Karpas-422 (cell line): ENCODE measurements at regions not wholly inside any gene's neighbourhood (a gene's known extent, or its start where the extent isn't known, plus 50 kb on each side); places are given as distances from the start of the nearest gene placed in this dataset.

Source experiments
- DNase-seq: peaks from one replicate; pipeline ENCODE4 v3.0.0-alpha.2; 2015
- H2AFZ ChIP-seq: fragments of 200-600 bp; sonication (generic); 2 replicates; pipeline ENCODE4 v1.6.1; 2014; ENCODE audit warnings: antibody characterized with exemption, low read length, mixed read lengths
- H3K27ac ChIP-seq: fragments of 200-600 bp; sonication (generic); 2 replicates; pipeline ENCODE4 v1.5.1; 2014; ENCODE audit warnings: mild to moderate bottlenecking, low read length, moderate library complexity
- H3K27me3 ChIP-seq: fragments of 200-600 bp; sonication (generic); 2 replicates; pipeline ENCODE4 v1.6.1; 2014; ENCODE audit warnings: low read length, mixed read lengths
- H3K36me3 ChIP-seq: fragments of 200-600 bp; sonication (generic); 2 replicates; pipeline ENCODE4 v1.6.1; 2014; ENCODE audit warnings: low read length, mixed read lengths; ENCODE audit not compliant: insufficient read depth
- H3K4me1 ChIP-seq: fragments of 200-600 bp; sonication (generic); 2 replicates; pipeline ENCODE4 v1.6.1; 2014; ENCODE audit warnings: mild to moderate bottlenecking, low read length, mixed read lengths
- H3K4me2 ChIP-seq: fragments of 200-600 bp; sonication (generic); 2 replicates; pipeline ENCODE4 v1.6.1; 2014; ENCODE audit warnings: low read length, low read depth, mild to moderate bottlenecking; ENCODE audit not compliant: poor library complexity, severe bottlenecking
- H3K4me3 ChIP-seq: fragments of 200-600 bp; sonication (generic); 2 replicates; pipeline ENCODE4 v1.5.1; 2014; ENCODE audit warnings: mild to moderate bottlenecking, antibody characterized with exemption, low read length, mixed read lengths
- H3K79me2 ChIP-seq: fragments of 200-600 bp; sonication (generic); 2 replicates; pipeline ENCODE4 v1.6.1; 2014; ENCODE audit warnings: mild to moderate bottlenecking, low read length, mixed read lengths
- H3K9ac ChIP-seq: fragments of 200-600 bp; sonication (generic); 2 replicates; pipeline ENCODE4 v1.6.0; 2014; ENCODE audit warnings: low read length
- H3K9me2 ChIP-seq: fragments of 200-600 bp; sonication (generic), shearing (Covaris generic); replicated peaks from 2 replicates; pipeline ENCODE4 v1.6.0; 2014; ENCODE audit warnings: mild to moderate bottlenecking, low read length, moderate library complexity; ENCODE audit not compliant: insufficient read depth
- H3K9me3 ChIP-seq: fragments of 300-700, 200-600 bp; sonication (generic); 2 replicates; pipeline ENCODE4 v1.6.1; 2014; ENCODE audit warnings: low read length, mixed read lengths
- H4K20me1 ChIP-seq: fragments of 200-600 bp; sonication (generic); 2 replicates; pipeline ENCODE4 v1.6.1; 2014; ENCODE audit warnings: mild to moderate bottlenecking, antibody characterized with exemption, low read length, low read depth; ENCODE audit not compliant: insufficient read depth

DNA sequence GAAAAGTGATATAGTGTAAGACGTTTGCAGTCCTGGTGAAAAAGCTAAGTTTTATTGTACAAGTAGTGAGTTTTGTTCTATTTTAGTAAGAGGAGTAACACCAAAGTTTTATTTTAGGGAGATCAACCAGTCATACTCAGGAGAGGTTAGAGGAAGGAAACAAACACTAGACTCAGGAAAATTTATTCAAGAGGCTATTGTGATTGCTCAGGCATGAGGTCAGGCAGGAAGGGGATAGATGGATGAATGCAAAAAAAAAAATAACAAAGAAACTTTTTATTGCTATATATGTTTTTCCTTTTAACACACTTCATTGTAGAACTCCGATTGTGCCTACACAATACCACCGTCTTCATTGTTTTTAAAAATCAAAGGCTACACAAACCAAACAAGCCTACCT lies 189.0 kb downstream of the LYPLAL1 start:
- Histone ChIP-seq H3K27ac (no peak overlapping the region), H3K79me2 (no peaks in the 10 kb centered on the region), H3K4me1 (no peaks in the 10 kb centered on the region), H3K4me2 (no peak overlapping the region), H2AFZ (no peak overlapping the region), H3K36me3 (no peaks in the 10 kb centered on the region), H3K27me3 (no peaks in the 10 kb centered on the region), H4K20me1 (0 out of 2 replicates have a peak, but pooled peaks cover 1% of the 10 kb centered on the region), H3K9me2 (no peaks in the 10 kb centered on the region), H3K4me3 (no peak overlapping the region), H3K9me3 (no peaks in the 10 kb centered on the region), H3K9ac (no peak overlapping the region)
- DNase-seq = no peak

GRCh38 chr1:219359126-219359525 lies 185.4 kb downstream of the LYPLAL1 start:
- H3K27ac ChIP-seq = no peak overlapping the region
- no peaks in the 10 kb centered on the region for H3K4me1 ChIP-seq
- H3K36me3 ChIP-seq = no peaks in the 10 kb centered on the region
- H4K20me1 ChIP-seq = 0 out of 2 replicates have a peak, but pooled peaks cover 4% of the 10 kb centered on the region
- H2AFZ ChIP-seq = no peak overlapping the region
- no peak overlapping the region for H3K4me3 ChIP-seq
- no peaks in the 10 kb centered on the region for H3K9me2 ChIP-seq
- no peaks in the 10 kb centered on the region for H3K27me3 ChIP-seq
- DNase-seq = no peak
- no peak overlapping the region for H3K9ac ChIP-seq
- no peak overlapping the region for H3K4me2 ChIP-seq
- no peaks in the 10 kb centered on the region for H3K9me3 ChIP-seq
- H3K79me2 ChIP-seq = no peaks in the 10 kb centered on the region

DNA sequence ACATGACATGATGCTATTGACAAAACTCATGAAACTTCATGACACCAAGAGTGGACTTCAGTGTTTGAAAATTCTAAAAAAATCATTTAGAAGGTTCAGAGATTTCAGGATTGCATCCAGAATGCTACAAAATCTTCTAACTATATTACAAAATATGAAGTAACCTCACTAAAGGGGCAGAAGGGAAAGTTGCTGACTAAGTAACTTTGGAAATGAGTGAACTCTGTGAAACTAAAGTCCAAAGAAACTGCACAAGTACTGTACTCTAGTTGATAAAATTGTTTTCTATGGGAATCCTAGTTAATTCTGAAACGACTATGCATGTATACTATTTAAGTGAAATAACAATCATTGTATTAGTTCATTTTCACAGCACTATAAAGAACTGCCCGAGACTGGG lies 184.4 kb downstream of the LYPLAL1 start:
- no peaks in the 10 kb centered on the region for H3K36me3 ChIP-seq
- H3K4me1 ChIP-seq = no peaks in the 10 kb centered on the region

GRCh38 chr1:219354962-219355361 lies 181.3 kb downstream of the LYPLAL1 start:
- no peak for DNase-seq
- Histone ChIP-seq H3K9me3 (no peaks in the 10 kb centered on the region), H4K20me1 (0 out of 2 replicates have a peak, but pooled peaks cover 4% of the 10 kb centered on the region), H3K27me3 (no peaks in the 10 kb centered on the region), H3K36me3 (no peaks in the 10 kb centered on the region), H3K79me2 (no peaks in the 10 kb centered on the region), H3K27ac (no peak overlapping the region), H2AFZ (no peak overlapping the region), H3K9me2 (no peaks in the 10 kb centered on the region), H3K4me1 (no peaks in the 10 kb centered on the region), H3K4me2 (no peak overlapping the region), H3K4me3 (no peak overlapping the region), H3K9ac (no peak overlapping the region)

More for the DNA sequence above, 184.4 kb downstream of the LYPLAL1 start:
- no peak for DNase-seq
- no peak overlapping the region for H3K9ac ChIP-seq
- H2AFZ ChIP-seq = no peak overlapping the region
- no peak overlapping the region for H3K4me2 ChIP-seq
- H3K9me2 ChIP-seq = no peaks in the 10 kb centered on the region
- no peaks in the 10 kb centered on the region for H3K79me2 ChIP-seq
- no peaks in the 10 kb centered on the region for H3K9me3 ChIP-seq
- H3K27ac ChIP-seq = no peak overlapping the region
- no peaks in the 10 kb centered on the region for H3K27me3 ChIP-seq
- no peak overlapping the region for H3K4me3 ChIP-seq
- 0 out of 2 replicates have a peak, but pooled peaks cover 4% of the 10 kb centered on the region for H4K20me1 ChIP-seq

GRCh38 chr1:219352961-219353651 lies 179.4 kb downstream of the LYPLAL1 start:
- H3K9ac ChIP-seq = no peak overlapping the region
- H3K27me3 ChIP-seq = no peaks in the 10 kb centered on the region

DNA sequence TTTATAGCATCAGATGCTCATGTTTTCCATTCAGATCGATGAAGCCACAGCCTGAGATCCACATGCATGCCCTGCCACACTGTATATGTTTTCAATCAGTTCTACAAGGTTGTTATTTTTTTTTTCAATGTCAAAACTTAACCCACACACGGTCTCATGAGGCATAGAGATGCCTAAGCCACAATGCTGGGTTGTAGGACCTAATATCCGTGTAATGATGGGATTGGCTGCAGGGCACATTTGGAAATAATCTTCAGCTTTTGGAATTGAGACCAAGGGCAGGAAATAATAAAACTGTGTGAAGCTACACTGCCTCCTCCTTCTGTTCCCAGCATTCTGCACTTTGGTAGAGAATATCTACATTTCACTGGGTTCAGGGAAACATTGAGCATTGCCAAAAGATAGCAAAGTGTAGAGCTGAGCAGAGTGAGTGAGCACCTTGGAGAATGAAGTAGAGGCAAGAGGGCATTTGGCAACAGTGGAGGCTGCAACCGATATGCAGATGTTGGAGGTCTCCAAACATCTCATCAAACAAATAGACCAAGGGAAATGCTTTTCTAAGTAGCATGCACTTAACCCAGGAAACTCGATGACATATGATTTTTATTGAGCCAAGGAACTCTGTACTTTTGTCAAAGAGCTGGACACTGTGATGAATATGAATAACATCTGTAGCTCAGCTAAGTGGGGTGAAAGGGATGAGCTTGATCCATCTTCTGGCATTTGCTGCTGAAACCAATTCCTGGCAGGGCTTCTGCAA lies 176.7 kb downstream of the LYPLAL1 start:
- Histone ChIP-seq H3K9me2 (no peaks in the 10 kb centered on the region), H3K27ac (no peak overlapping the region), H4K20me1 (no peaks in the 10 kb centered on the region), H3K4me1 (no peaks in the 10 kb centered on the region), H3K9ac (no peak overlapping the region), H3K36me3 (no peaks in the 10 kb centered on the region), H3K9me3 (peaks cover 7% of the 10 kb centered on the region), H2AFZ (no peak overlapping the region), H3K27me3 (no peaks in the 10 kb centered on the region), H3K79me2 (no peaks in the 10 kb centered on the region), H3K4me2 (no peak overlapping the region), H3K4me3 (no peak overlapping the region)
- DNase-seq = no peak

More at GRCh38 chr1:219352961-219353651, 179.4 kb downstream of the LYPLAL1 start:
- H4K20me1 ChIP-seq = 0 out of 2 replicates have a peak, but pooled peaks cover 4% of the 10 kb centered on the region
- DNase-seq = no peak
- H3K4me3 ChIP-seq = no peak overlapping the region
- H3K9me3 ChIP-seq = no peaks in the 10 kb centered on the region
- H3K9me2 ChIP-seq = no peaks in the 10 kb centered on the region
- H3K27ac ChIP-seq = no peak overlapping the region
- H3K4me1 ChIP-seq = no peaks in the 10 kb centered on the region
- H3K79me2 ChIP-seq = no peaks in the 10 kb centered on the region
- H2AFZ ChIP-seq = no peak overlapping the region
- no peaks in the 10 kb centered on the region for H3K36me3 ChIP-seq
- H3K4me2 ChIP-seq = no peak overlapping the region

DNA sequence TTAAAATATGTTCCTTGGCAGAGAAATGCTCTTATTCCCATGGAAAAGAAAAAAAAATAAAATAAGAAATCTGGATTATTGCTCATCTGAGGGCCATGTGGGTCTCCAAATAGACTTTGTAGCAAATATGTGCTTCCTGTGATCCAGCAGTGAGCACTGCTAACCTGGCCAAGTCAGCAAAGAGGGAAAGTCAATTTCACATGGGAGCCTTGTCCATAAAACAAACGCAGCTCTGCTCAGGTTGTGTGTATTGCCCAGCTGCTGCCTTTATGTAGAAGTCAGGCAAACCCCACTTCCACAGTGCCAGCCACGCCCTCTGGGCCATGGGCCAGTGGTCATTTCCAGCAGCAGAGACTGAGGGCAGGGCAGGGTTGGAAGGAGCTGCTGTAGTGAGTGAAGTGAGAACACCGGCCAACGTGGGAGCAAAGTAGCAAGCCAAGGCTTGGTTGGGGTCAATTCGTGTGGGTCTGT lies 174.3 kb downstream of the LYPLAL1 start:
- H3K9me3 ChIP-seq = peaks cover 7% of the 10 kb centered on the region
- no peak overlapping the region for H3K27ac ChIP-seq
- H3K79me2 ChIP-seq = no peaks in the 10 kb centered on the region
- H3K27me3 ChIP-seq = no peaks in the 10 kb centered on the region
- H3K4me2 ChIP-seq = no peak overlapping the region
- no peaks in the 10 kb centered on the region for H3K4me1 ChIP-seq
- no peaks in the 10 kb centered on the region for H3K9me2 ChIP-seq
- no peak for DNase-seq
- H2AFZ ChIP-seq = no peak overlapping the region
- H3K36me3 ChIP-seq = no peaks in the 10 kb centered on the region
- H3K4me3 ChIP-seq = no peak overlapping the region
- no peaks in the 10 kb centered on the region for H4K20me1 ChIP-seq
- H3K9ac ChIP-seq = no peak overlapping the region

- Histone ChIP-seq H3K9me2 (no peaks in the 10 kb centered on the region), H3K4me2 (no peak overlapping the region), H4K20me1 (no peaks in the 10 kb centered on the region), H3K36me3 (no peaks in the 10 kb centered on the region), H3K27me3 (no peaks in the 10 kb centered on the region), H2AFZ (no peak overlapping the region), H3K9me3 (peaks cover 7% of the 10 kb centered on the region), H3K9ac (no peak overlapping the region), H3K79me2 (no peaks in the 10 kb centered on the region), H3K4me3 (no peak overlapping the region), H3K27ac (no peak overlapping the region), H3K4me1 (no peaks in the 10 kb centered on the region)
- no peak for DNase-seq
Observed at GRCh38 chr1:219347376-219347775, 173.7 kb downstream of the LYPLAL1 start.
